ENCODE measurements at regions not wholly inside any gene's neighbourhood (a gene's known extent, or its start where the extent isn't known, plus 50 kb on each side); places are given as distances from the start of the nearest gene placed in this dataset.
"Not testable (repeated sequence)": the region's sequence is repeated elsewhere in the genome, so short reads cannot be mapped to it uniquely, and the experiment has no call there.

DNA sequence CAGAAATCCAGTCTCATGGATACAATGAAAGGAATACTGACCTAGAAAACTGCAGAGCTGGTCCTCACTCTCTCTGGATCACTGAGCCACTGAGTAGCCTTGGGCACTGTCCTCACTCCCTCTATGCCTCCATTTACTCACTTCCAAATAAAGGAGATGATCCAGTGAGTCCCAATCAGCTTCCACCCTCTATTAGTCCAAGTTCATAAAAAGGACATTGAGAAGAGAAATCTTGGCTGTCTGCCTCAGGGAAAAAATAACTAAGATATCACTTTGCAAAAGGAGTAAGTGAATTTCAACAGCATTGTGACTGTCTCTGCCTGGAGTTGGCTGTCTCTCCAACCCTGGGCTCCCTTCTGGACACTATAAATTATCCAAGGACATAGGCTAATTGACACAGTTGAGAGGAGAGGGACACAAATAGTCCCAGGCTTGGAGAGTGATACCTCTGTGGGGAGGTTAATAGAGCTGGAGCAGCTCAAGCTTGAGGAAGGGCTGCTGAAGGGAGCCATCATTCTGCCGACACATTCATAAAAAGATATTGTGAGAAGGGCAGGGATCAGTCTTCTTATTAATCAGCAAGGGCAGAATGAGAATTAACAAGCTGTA lies 572.3 kb downstream of the RAB28 start:
- H3K4me3 Mint-ChIP-seq = no peak overlapping the region
- H3K27me3 ChIP-seq (ENCODE audit: control insufficient read depth, insufficient read depth, low read length, poor library complexity, severe bottlenecking) = no peaks in the 10 kb centered on the region
- no peak overlapping the region for H3K27ac Mint-ChIP-seq
- H3K36me3 ChIP-seq (ENCODE audit: control insufficient read depth, insufficient read depth, low read length) = no peaks in the 10 kb centered on the region
- H3K27me3 Mint-ChIP-seq (ENCODE audit: insufficient read depth) = no peaks in the 10 kb centered on the region
- no peak overlapping the region for H3K4me3 ChIP-seq (ENCODE audit: low read length)
- H3K4me1 ChIP-seq (ENCODE audit: control insufficient read depth, insufficient read depth, low read length) = no peaks in the 10 kb centered on the region
- no peak overlapping the region for H3K27ac ChIP-seq (ENCODE audit: low read depth, low read length)
- no peak overlapping the region for H3K9ac ChIP-seq (ENCODE audit: extremely low read depth, low read length, poor library complexity, severe bottlenecking)
- DNase-seq = no peak
- TF ChIP-seq, protein P1, sequence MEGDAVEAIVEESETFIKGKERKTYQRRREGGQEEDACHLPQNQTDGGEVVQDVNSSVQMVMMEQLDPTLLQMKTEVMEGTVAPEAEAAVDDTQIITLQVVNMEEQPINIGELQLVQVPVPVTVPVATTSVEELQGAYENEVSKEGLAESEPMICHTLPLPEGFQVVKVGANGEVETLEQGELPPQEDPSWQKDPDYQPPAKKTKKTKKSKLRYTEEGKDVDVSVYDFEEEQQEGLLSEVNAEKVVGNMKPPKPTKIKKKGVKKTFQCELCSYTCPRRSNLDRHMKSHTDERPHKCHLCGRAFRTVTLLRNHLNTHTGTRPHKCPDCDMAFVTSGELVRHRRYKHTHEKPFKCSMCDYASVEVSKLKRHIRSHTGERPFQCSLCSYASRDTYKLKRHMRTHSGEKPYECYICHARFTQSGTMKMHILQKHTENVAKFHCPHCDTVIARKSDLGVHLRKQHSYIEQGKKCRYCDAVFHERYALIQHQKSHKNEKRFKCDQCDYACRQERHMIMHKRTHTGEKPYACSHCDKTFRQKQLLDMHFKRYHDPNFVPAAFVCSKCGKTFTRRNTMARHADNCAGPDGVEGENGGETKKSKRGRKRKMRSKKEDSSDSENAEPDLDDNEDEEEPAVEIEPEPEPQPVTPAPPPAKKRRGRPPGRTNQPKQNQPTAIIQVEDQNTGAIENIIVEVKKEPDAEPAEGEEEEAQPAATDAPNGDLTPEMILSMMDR (conservative IDR thresholded peaks at IDR 0.05) = no peak
- peaks cover 3% of the 10 kb centered on the region for H3K36me3 Mint-ChIP-seq (ENCODE audit: low read depth)
- H3K9me3 ChIP-seq (ENCODE audit: control insufficient read depth, low read length) = peaks cover 15% of the 10 kb centered on the region
- H3K4me1 Mint-ChIP-seq = no peaks in the 10 kb centered on the region
- 97 to 100% methylated on average over 1 of the region's 1 CpG for WGBS, 2 experiments (ENCODE audit: insufficient coverage in 1 of 2, insufficient read length in 1 of 2)
- H3K9me3 Mint-ChIP-seq = peaks cover 9% of the 10 kb centered on the region

DNA sequence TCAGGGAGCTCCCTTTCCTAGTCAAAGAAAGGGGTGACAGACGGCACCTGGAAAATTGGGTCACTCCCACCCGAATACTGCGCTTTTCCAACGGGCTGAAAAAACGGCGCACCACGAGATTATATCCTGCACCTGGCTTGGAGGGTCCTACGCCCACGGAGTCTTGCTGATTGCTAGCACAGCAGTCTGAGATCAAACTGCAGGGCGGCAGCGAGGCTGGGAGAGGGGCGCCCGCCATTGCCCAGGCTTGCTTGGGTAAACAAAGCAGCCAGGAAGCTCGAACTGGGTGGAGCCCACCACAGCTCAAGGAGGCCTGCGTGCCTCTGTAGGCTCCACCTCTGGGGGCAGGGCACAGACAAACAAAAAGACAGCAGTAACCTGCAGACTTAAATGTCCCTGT lies 580.5 kb downstream of the RAB28 start:
- H3K36me3 ChIP-seq (ENCODE audit: control insufficient read depth, insufficient read depth, low read length); H3K27me3 ChIP-seq (ENCODE audit: control insufficient read depth, insufficient read depth, low read length, poor library complexity, severe bottlenecking); H3K27ac Mint-ChIP-seq; H3K4me3 ChIP-seq (ENCODE audit: low read length); H3K4me3 Mint-ChIP-seq; H3K9me3 Mint-ChIP-seq; H3K4me1 ChIP-seq (ENCODE audit: control insufficient read depth, insufficient read depth, low read length); DNase-seq; H3K9ac ChIP-seq (ENCODE audit: extremely low read depth, low read length, poor library complexity, severe bottlenecking); H3K27ac ChIP-seq (ENCODE audit: low read depth, low read length); H3K9me3 ChIP-seq (ENCODE audit: control insufficient read depth, low read length); H3K4me1 Mint-ChIP-seq; H3K27me3 Mint-ChIP-seq (ENCODE audit: insufficient read depth); H3K36me3 Mint-ChIP-seq (ENCODE audit: low read depth): not testable (repeated sequence)
- 90% methylated on average over 15 of the region's 15 CpGs; no CpG with 5 or more reads in 1 of the 2 experiments for WGBS, 2 experiments (ENCODE audit: insufficient coverage in 1 of 2, insufficient read length in 1 of 2)

DNA sequence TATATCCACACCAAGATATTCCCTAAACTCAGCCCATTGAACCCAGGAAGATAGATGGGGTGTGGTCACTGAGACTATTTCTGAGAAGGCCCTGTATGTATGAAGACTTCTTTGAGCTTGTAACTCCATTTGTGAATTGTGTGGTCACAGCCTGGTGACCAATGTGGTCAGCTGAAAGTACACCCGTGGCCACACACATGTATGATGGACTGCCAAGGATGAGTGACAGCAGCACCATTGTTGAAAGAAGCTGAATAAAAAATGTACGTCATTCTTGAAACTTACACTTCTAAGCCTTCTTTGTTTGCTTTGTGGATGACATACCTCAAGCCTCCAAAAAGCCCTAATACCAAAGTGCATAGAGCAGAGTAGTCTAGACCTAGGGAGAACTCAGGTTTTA lies 581.4 kb downstream of the RAB28 start:
- no peak overlapping the region for H3K27ac ChIP-seq (ENCODE audit: low read depth, low read length)
- TF ChIP-seq, protein P1 (conservative IDR thresholded peaks at IDR 0.05) = no peak
- peaks cover 8% of the 10 kb centered on the region for H3K4me1 Mint-ChIP-seq
- H3K27me3 Mint-ChIP-seq (ENCODE audit: insufficient read depth) = no peaks in the 10 kb centered on the region
- H3K4me3 ChIP-seq (ENCODE audit: low read length) = no peak overlapping the region
- H3K36me3 ChIP-seq (ENCODE audit: control insufficient read depth, insufficient read depth, low read length) = no peaks in the 10 kb centered on the region
- peaks cover 3% of the 10 kb centered on the region for H3K9me3 Mint-ChIP-seq
- peaks cover 2% of the 10 kb centered on the region for H3K4me1 ChIP-seq (ENCODE audit: control insufficient read depth, insufficient read depth, low read length)
- H3K4me3 Mint-ChIP-seq = no peak overlapping the region
- DNase-seq = no peak
- H3K27ac Mint-ChIP-seq = no peak overlapping the region
- H3K9me3 ChIP-seq (ENCODE audit: control insufficient read depth, low read length) = no peaks in the 10 kb centered on the region
- no peaks in the 10 kb centered on the region for H3K36me3 Mint-ChIP-seq (ENCODE audit: low read depth)
- no peaks in the 10 kb centered on the region for H3K27me3 ChIP-seq (ENCODE audit: control insufficient read depth, insufficient read depth, low read length, poor library complexity, severe bottlenecking)
- 67 to 93% methylated on average over 1 to 2 of the region's 2 CpGs for WGBS, 2 experiments (ENCODE audit: insufficient coverage in 1 of 2, insufficient read length in 1 of 2)
- no peak overlapping the region for H3K9ac ChIP-seq (ENCODE audit: extremely low read depth, low read length, poor library complexity, severe bottlenecking)

GRCh38 chr4:12897954-12898353 lies 586.2 kb downstream of the RAB28 start:
- TF ChIP-seq, protein P1 (conservative IDR thresholded peaks at IDR 0.05) = no peak
- H3K4me3 ChIP-seq (ENCODE audit: low read length) = no peak overlapping the region
- H3K4me1 Mint-ChIP-seq = peaks cover 8% of the 10 kb centered on the region
- 89 to 100% methylated on average over 3 to 4 of the region's 4 CpGs for WGBS, 2 experiments (ENCODE audit: insufficient coverage in 1 of 2, insufficient read length in 1 of 2)
- DNase-seq = no peak
- H3K9me3 ChIP-seq (ENCODE audit: control insufficient read depth, low read length) = no peaks in the 10 kb centered on the region
- no peaks in the 10 kb centered on the region for H3K27me3 ChIP-seq (ENCODE audit: control insufficient read depth, insufficient read depth, low read length, poor library complexity, severe bottlenecking)
- H3K4me3 Mint-ChIP-seq = no peak overlapping the region
- H3K27ac Mint-ChIP-seq = no peak overlapping the region
- no peaks in the 10 kb centered on the region for H3K36me3 ChIP-seq (ENCODE audit: control insufficient read depth, insufficient read depth, low read length)
- no peaks in the 10 kb centered on the region for H3K27me3 Mint-ChIP-seq (ENCODE audit: insufficient read depth)
- H3K9me3 Mint-ChIP-seq = no peaks in the 10 kb centered on the region
- H3K9ac ChIP-seq (ENCODE audit: extremely low read depth, low read length, poor library complexity, severe bottlenecking) = no peak overlapping the region
- no peaks in the 10 kb centered on the region for H3K36me3 Mint-ChIP-seq (ENCODE audit: low read depth)
- peaks cover 2% of the 10 kb centered on the region for H3K4me1 ChIP-seq (ENCODE audit: control insufficient read depth, insufficient read depth, low read length)
- no peak overlapping the region for H3K27ac ChIP-seq (ENCODE audit: low read depth, low read length)
